HepG2 (cell line): ENCODE measurements at regions not wholly inside any gene's neighbourhood (a gene's known extent, or its start where the extent isn't known, plus 50 kb on each side); places are given as distances from the start of the nearest gene placed in this dataset.

Experiments used
- ATAC-seq: fragments of 200-7000 bp; cut with Tn5 transposase; 3 replicates; pipeline ENCODE4 v1.9.1; 2020; ENCODE audit warnings: mild to moderate bottlenecking, moderate library complexity
- BruUV-seq: library from RNA; stranded (reverse); fragments of 400-500 nt; replicated peaks from 2 replicates; lab custom pipeline; 2021; lab: Mats Ljungman, UMichigan
- CTCF ChIA-PET: fragments of 300-600 bp; formaldehyde crosslinking; extraction: SDS; loops from one replicate; lab custom pipeline; 2021; ENCODE audit warnings: low total read pairs, inconsistent platforms, low intra/inter-chr PET ratio; lab: Yijun Ruan, JAX
- POLR2A ChIA-PET: fragments of 350-600 bp; sonication (Branson Sonifier 250); formaldehyde crosslinking; loops from one replicate; lab custom pipeline; 2020; ENCODE audit warnings: antibody characterized with exemption, inconsistent platforms; lab: Yijun Ruan, JAX
- DNase-seq: peaks from one replicate; pipeline ENCODE4 v3.0.0-alpha.2; 2015; ENCODE audit warnings: low spot score
- FAIRE-seq: peaks from 3 replicates; lab custom pipeline; 2011; peaks lifted over from hg19 to GRCh38; lab: Jason Lieb, UNC
- H2AFZ ChIP-seq: one replicate; pipeline ENCODE4 v1.6.1; 2011; ENCODE audit warnings: low read length, inconsistent platforms
- H3K27ac ChIP-seq: fragments of 300-600 bp; 3 replicates; pipeline ENCODE4 v1.8.0; 2011; ENCODE audit warnings: mixed run types, mild to moderate bottlenecking, mixed read lengths, low read length, inconsistent platforms; ENCODE audit not compliant: insufficient read depth; ENCODE audit errors: extremely low read length
- H3K27me3 ChIP-seq, 2 experiments: fragments of 200-600 bp in 1 of 2; 2 replicates in 1 of 2; 3 replicates in 1 of 2; pipeline versions ENCODE4 v1.6.0 to v1.8.0; 2011; ENCODE audit warnings: low read length in 2 of 2, mild to moderate bottlenecking in 2 of 2, moderate library complexity in 2 of 2, inconsistent platforms in 1 of 2; ENCODE audit not compliant: insufficient read depth in 2 of 2, control insufficient read depth in 1 of 2
- H3K36me3 ChIP-seq, 2 experiments: fragments of 200-600 bp in 1 of 2; replicated peaks in 1 of 2; 2 replicates in 1 of 2; 3 replicates in 1 of 2; pipeline versions ENCODE4 v1.5.1 to v1.8.0; 2011; ENCODE audit warnings: low read length in 2 of 2, inconsistent platforms in 1 of 2; ENCODE audit not compliant: insufficient read depth in 2 of 2, control insufficient read depth in 1 of 2
- H3K4me1 ChIP-seq: 2 replicates; pipeline ENCODE4 v1.5.1; 2012; ENCODE audit warnings: low read length, inconsistent platforms; ENCODE audit not compliant: insufficient read depth
- H3K4me2 ChIP-seq: 2 replicates; pipeline ENCODE4 v1.6.0; 2011; ENCODE audit warnings: low read depth, low read length, inconsistent platforms
- H3K4me3 ChIP-seq, 3 experiments: fragments of 200-600 bp in 1 of 3; sonication (generic), shearing (Covaris generic) in 1 of 3; replicated peaks in 1 of 3; 2 replicates each; pipeline ENCODE4 v1.5.1; 2011 to 2016; ENCODE audit warnings: low read length in 3 of 3, inconsistent platforms in 2 of 3, low read depth in 2 of 3, mild to moderate bottlenecking in 2 of 3, control low read depth in 1 of 3, mixed read lengths in 1 of 3; ENCODE audit not compliant: insufficient read depth in 1 of 3
- H3K79me2 ChIP-seq: one replicate; pipeline ENCODE4 v1.6.1; 2011; ENCODE audit warnings: low read length, inconsistent platforms; ENCODE audit not compliant: insufficient read depth
- H3K9ac ChIP-seq: 2 replicates; pipeline ENCODE4 v1.6.0; 2011; ENCODE audit warnings: mild to moderate bottlenecking, low read depth, low read length, inconsistent platforms; ENCODE audit not compliant: insufficient read depth
- H3K9me3 ChIP-seq: 2 replicates; pipeline ENCODE4 v1.5.1; 2012; ENCODE audit warnings: mild to moderate bottlenecking, low read length
- H4K20me1 ChIP-seq: 2 replicates; pipeline ENCODE4 v1.6.0; 2011; ENCODE audit warnings: inconsistent platforms, mild to moderate bottlenecking, low read length, moderate library complexity; ENCODE audit not compliant: insufficient read depth
- CBX2 ChIP-seq, 2 experiments: fragments of 200-600 bp in 1 of 2; sonication (generic); formaldehyde crosslinking in 1 of 2; IDR thresholded peaks; 2 replicates each; pipeline versions ENCODE4 v1.7.0 to v1.8.1; 2018 to 2022; ENCODE audit warnings: low read depth in 2 of 2, low read length in 1 of 2, mild to moderate bottlenecking in 1 of 2, missing genetic modification reagents in 1 of 2
- ETV6 ChIP-seq: sonication (generic); formaldehyde crosslinking; conservative IDR thresholded peaks from 2 replicates; pipeline ENCODE4 v1.4.0; 2020; ENCODE audit warnings: missing genetic modification reagents
- NBN ChIP-seq: fragments of 450-650 bp; conservative IDR thresholded peaks from 2 replicates; pipeline ENCODE4 v1.6.1; 2017
- NFATC3 ChIP-seq: sonication (generic); formaldehyde crosslinking; IDR thresholded peaks from 2 replicates; pipeline ENCODE4 v1.5.1; 2020; ENCODE audit warnings: mild to moderate bottlenecking, missing genetic modification reagents
- POGZ ChIP-seq: sonication (generic); formaldehyde crosslinking; IDR thresholded peaks from 2 replicates; pipeline ENCODE4 v1.4.0; 2020; ENCODE audit warnings: mild to moderate bottlenecking, missing genetic modification reagents
- RORA ChIP-seq: sonication (generic); formaldehyde crosslinking; IDR thresholded peaks from 2 replicates; pipeline ENCODE4 v1.5.0; 2020; ENCODE audit warnings: mild to moderate bottlenecking, missing genetic modification reagents, moderate library complexity
- SP140L ChIP-seq: sonication (generic); formaldehyde crosslinking; IDR thresholded peaks from 2 replicates; pipeline ENCODE4 v1.4.0; 2020; ENCODE audit warnings: missing genetic modification reagents, borderline replicate concordance
- TFDP1 ChIP-seq: IDR thresholded peaks from 2 replicates; pipeline ENCODE4 v1.6.1; 2016; ENCODE audit warnings: missing compliant biosample characterization, missing genetic modification reagents, borderline replicate concordance
- USF2 ChIP-seq, 2 experiments: sonication (generic) in 1 of 2; formaldehyde crosslinking in 1 of 2; IDR thresholded peaks; 2 replicates each; pipeline versions ENCODE4 v1.5.1 to v1.6.1; 2011 to 2020; ENCODE audit warnings: borderline replicate concordance in 1 of 2, low read depth in 1 of 2, low read length in 1 of 2, mild to moderate bottlenecking in 1 of 2, missing genetic modification reagents in 1 of 2, moderate library complexity in 1 of 2
- ZBTB7B ChIP-seq: sonication (generic); formaldehyde crosslinking; IDR thresholded peaks from 2 replicates; pipeline ENCODE4 v1.4.0; 2020; ENCODE audit warnings: missing genetic modification reagents
- ZKSCAN5 ChIP-seq: sonication (generic); formaldehyde crosslinking; IDR thresholded peaks from 2 replicates; pipeline ENCODE4 v1.5.1; 2020; ENCODE audit warnings: mild to moderate bottlenecking, missing genetic modification reagents
- ZNF674 ChIP-seq: sonication (generic); formaldehyde crosslinking; IDR thresholded peaks from 2 replicates; pipeline ENCODE4 v1.5.0; 2020; ENCODE audit warnings: low read depth, mild to moderate bottlenecking, missing genetic modification reagents
- ZNF816 ChIP-seq: sonication (generic); formaldehyde crosslinking; IDR thresholded peaks from 2 replicates; pipeline ENCODE4 v1.8.0; 2022; ENCODE audit warnings: missing genetic modification reagents, mild to moderate bottlenecking, borderline replicate concordance
- ZNF841 ChIP-seq: sonication (generic); formaldehyde crosslinking; IDR thresholded peaks from 2 replicates; pipeline ENCODE4 v1.8.1; 2023; ENCODE audit warnings: missing genetic modification reagents, borderline replicate concordance
- ZNF878 ChIP-seq: sonication (generic); formaldehyde crosslinking; IDR thresholded peaks from 2 replicates; pipeline ENCODE4 v1.8.1; 2023; ENCODE audit warnings: mild to moderate bottlenecking, missing genetic modification reagents, moderate library complexity
- WGBS: methylation state at CpG from one replicate; pipeline ENCODE4 v1.1.6; 2017; ENCODE audit warnings: low lambda C conversion rate; 5-methylcytosine and 5-hydroxymethylcytosine counted together
- in situ Hi-C: cut with HindIII; loops from 2 replicates; pipeline ENCODE4 v1.10.0; 2017; ENCODE audit warnings: low pct_unique_long_range_greater_than_20kb; ENCODE audit not compliant: extremely low pct_ligation_motif_present
- intact Hi-C: fragments of 100-400 bp; cut with micrococcal nuclease; formaldehyde crosslinking; loops from one replicate; pipeline ENCODE4 v1.10.0; 2022; ENCODE audit not compliant: unreplicated experiment
- TF ChIP-seq, protein P1 (sequence below): sonication (generic); formaldehyde crosslinking; IDR thresholded peaks from 2 replicates; pipeline ENCODE4 v1.4.0; 2020; ENCODE audit warnings: missing genetic modification reagents
- TF ChIP-seq, protein P2 (sequence below): IDR thresholded peaks from 2 replicates; pipeline ENCODE4 v1.6.1; 2016; ENCODE audit warnings: low read depth, control low read depth

DNA sequence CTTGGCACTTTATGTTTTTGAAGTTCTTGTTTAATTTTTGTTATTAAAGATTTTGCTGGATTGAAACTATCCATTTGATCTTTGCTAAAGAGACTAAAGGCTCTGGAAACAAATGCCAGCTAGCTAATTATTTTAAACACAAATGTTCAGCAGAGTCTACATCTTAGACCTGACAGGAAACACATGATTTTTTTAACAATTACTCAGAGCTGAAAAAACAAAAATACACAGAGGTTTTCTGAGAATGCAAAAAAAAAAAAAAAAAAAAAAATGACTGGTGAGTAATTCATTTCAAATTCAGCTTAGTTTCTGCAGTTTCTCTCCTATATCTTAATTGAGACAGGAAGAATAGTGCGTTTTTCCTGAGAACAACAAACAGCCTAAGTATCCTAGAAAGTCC, 448.0 kb downstream of the TENT5A start:
- intact Hi-C loops, result no loop called here
- Histone ChIP-seq H3K79me2 (no peaks in the 10 kb centered on the region), H3K36me3 (no peaks in the 10 kb centered on the region), H3K4me3 (no peak overlapping the region), H3K9ac (no peak overlapping the region), H2AFZ (no peak overlapping the region), H3K4me1 (no peaks in the 10 kb centered on the region), H3K9me3 (no peaks in the 10 kb centered on the region), H3K27ac (no peak overlapping the region), H3K4me2 (no peak overlapping the region), H3K27me3 (no peaks in the 10 kb centered on the region), H4K20me1 (no peaks in the 10 kb centered on the region)
- no peak for TF ChIP-seq RORA (CRISPR knock-in tag)
- TF ChIP-seq, protein P1, sequence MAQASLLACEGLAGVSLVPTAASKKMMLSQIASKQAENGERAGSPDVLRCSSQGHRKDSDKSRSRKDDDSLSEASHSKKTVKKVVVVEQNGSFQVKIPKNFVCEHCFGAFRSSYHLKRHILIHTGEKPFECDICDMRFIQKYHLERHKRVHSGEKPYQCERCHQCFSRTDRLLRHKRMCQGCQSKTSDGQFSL (CRISPR knock-in tag), result no peak
- TF ChIP-seq POGZ (CRISPR knock-in tag), result no peak
- no peak for TF ChIP-seq ZNF841
- TF ChIP-seq NBN, result no peak
- no peak for TF ChIP-seq ZBTB7B
- TF ChIP-seq, protein P2, sequence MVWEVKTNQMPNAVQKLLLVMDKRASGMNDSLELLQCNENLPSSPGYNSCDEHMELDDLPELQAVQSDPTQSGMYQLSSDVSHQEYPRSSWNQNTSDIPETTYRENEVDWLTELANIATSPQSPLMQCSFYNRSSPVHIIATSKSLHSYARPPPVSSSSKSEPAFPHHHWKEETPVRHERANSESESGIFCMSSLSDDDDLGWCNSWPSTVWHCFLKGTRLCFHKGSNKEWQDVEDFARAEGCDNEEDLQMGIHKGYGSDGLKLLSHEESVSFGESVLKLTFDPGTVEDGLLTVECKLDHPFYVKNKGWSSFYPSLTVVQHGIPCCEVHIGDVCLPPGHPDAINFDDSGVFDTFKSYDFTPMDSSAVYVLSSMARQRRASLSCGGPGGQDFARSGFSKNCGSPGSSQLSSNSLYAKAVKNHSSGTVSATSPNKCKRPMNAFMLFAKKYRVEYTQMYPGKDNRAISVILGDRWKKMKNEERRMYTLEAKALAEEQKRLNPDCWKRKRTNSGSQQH, result no peak
- no peak for TF ChIP-seq ZKSCAN5 (CRISPR knock-in tag)
- no peak for TF ChIP-seq TFDP1
- no peak for TF ChIP-seq USF2 (IDR thresholded peaks at IDR 0.05; ENCODE audit: low read depth, low read length)
- TF ChIP-seq USF2 (CRISPR knock-in tag; IDR thresholded peaks at IDR 0.05; ENCODE audit: borderline replicate concordance), result no peak
- no peak for TF ChIP-seq NFATC3 (CRISPR knock-in tag)
- TF ChIP-seq CBX2 (IDR thresholded peaks at IDR 0.05; ENCODE audit: low read depth, low read length), result no peak
- TF ChIP-seq CBX2 (CRISPR knock-in tag; IDR thresholded peaks at IDR 0.05; ENCODE audit: low read depth), result no peak
- no peak for TF ChIP-seq SP140L (CRISPR knock-in tag)
- TF ChIP-seq ZNF816 (CRISPR knock-in tag), result no peak
- TF ChIP-seq ZNF878 (CRISPR knock-in tag), result no peak
- no peak for TF ChIP-seq ZNF674
- TF ChIP-seq ETV6, result no peak
- DNase-seq, result no peak
- in situ Hi-C loops, result no loop called here
- no peak for FAIRE-seq
- no peak for ATAC-seq
- ChIA-PET POLR2A (no interaction called here), CTCF (no interaction called here)
- BruUV-seq, result no TSS peak
- WGBS, result 4% methylated on average over 1 of the region's 1 CpG
